ENCODE measurements at regions not wholly inside any gene's neighbourhood (a gene's known extent, or its start where the extent isn't known, plus 50 kb on each side); places are given as distances from the start of the nearest gene placed in this dataset.
"Not testable (repeated sequence)": the region's sequence is repeated elsewhere in the genome, so short reads cannot be mapped to it uniquely, and the experiment has no call there.

DNA sequence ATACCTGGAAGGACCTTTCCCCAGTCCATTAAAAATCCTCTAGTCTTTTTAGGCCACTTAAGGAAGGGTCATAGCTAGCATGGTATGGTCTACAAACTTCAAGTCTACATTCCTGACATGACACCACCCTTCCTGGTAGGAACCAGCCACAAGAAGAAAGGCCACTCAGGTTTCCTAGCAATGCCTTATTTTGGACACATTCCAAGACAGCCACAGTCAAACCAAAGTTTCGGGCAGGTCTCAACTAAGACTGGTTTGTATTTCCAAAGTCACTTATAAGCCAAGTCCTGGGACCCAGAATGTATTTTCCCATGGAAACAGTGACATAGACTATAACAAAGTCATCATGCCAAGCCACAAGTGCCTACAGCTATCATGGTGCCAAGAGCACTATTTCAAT, 50.6 kb upstream of the SLC44A3 start:
- TF ChIP-seq, protein P1, sequence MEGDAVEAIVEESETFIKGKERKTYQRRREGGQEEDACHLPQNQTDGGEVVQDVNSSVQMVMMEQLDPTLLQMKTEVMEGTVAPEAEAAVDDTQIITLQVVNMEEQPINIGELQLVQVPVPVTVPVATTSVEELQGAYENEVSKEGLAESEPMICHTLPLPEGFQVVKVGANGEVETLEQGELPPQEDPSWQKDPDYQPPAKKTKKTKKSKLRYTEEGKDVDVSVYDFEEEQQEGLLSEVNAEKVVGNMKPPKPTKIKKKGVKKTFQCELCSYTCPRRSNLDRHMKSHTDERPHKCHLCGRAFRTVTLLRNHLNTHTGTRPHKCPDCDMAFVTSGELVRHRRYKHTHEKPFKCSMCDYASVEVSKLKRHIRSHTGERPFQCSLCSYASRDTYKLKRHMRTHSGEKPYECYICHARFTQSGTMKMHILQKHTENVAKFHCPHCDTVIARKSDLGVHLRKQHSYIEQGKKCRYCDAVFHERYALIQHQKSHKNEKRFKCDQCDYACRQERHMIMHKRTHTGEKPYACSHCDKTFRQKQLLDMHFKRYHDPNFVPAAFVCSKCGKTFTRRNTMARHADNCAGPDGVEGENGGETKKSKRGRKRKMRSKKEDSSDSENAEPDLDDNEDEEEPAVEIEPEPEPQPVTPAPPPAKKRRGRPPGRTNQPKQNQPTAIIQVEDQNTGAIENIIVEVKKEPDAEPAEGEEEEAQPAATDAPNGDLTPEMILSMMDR (IDR thresholded peaks at IDR 0.05; ENCODE audit: insufficient read depth, low read length, poor library complexity, severe bottlenecking): no peak
- DNase-seq (ENCODE audit: low read depth): no peak
- no peaks in the 10 kb centered on the region for H3K36me3 ChIP-seq (ENCODE audit: control insufficient read depth, insufficient read depth, low read length)

DNA sequence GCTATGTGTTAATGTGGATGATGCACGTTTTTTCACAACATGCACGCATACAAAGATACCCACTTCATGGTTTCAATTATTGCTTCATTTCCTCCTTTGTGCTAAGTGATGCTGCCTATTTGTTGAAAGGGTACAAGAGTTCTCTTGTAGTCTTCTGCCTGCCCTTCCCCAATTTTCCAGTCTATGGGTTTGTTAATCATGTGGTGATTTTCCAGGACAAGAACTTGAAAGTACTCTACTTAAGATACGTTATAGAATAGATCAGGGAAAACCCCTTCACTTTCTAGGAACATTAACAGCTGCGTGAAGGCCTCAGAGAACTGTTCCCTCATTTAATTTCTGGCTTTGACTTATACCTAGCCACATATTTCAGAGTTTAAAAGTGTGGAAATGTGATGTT, 52.1 kb upstream of the SLC44A3 start:
- TF ChIP-seq, protein P1 (IDR thresholded peaks at IDR 0.05; ENCODE audit: insufficient read depth, low read length, poor library complexity, severe bottlenecking): no peak
- no peaks in the 10 kb centered on the region for H3K36me3 ChIP-seq (ENCODE audit: control insufficient read depth, insufficient read depth, low read length)

More for the DNA sequence above, 50.6 kb upstream of the SLC44A3 start:
- Histone ChIP-seq H3K27me3 (ENCODE audit: control insufficient read depth, insufficient read depth, low read length) (no peaks in the 10 kb centered on the region), H3K4me3 (ENCODE audit: low read depth, low read length) (no peak overlapping the region)

DNA sequence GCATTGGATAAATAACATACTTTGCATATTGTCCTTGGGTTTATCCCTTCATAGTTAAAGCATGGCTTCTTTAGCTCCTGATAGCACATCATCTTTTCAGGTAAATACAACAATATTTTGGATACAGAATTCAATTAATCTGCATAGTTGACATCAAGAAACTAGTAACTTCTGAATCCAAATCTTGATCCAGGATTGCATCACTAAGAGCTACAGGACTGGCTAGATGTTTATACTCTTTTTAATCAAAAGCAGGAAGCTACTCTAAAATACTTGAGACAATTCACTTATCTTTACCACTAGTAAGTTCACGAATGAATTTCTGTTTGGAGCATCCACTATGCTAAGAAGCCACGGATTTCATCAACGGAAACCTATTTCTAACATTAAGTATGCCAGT, 54.2 kb upstream of the SLC44A3 start:
- Histone ChIP-seq H3K36me3 (ENCODE audit: control insufficient read depth, insufficient read depth, low read length) (no peaks in the 10 kb centered on the region), H3K4me3 (ENCODE audit: low read depth, low read length) (no peak overlapping the region), H3K27me3 (ENCODE audit: control insufficient read depth, insufficient read depth, low read length) (no peaks in the 10 kb centered on the region)
- TF ChIP-seq, protein P1 (IDR thresholded peaks at IDR 0.05; ENCODE audit: insufficient read depth, low read length, poor library complexity, severe bottlenecking): no peak
- no peak for DNase-seq (ENCODE audit: low read depth)

More for the DNA sequence above, 52.1 kb upstream of the SLC44A3 start:
- Histone ChIP-seq H3K4me3 (ENCODE audit: low read depth, low read length) (no peak overlapping the region), H3K27me3 (ENCODE audit: control insufficient read depth, insufficient read depth, low read length) (no peaks in the 10 kb centered on the region)
- DNase-seq (ENCODE audit: low read depth): no peak

DNA sequence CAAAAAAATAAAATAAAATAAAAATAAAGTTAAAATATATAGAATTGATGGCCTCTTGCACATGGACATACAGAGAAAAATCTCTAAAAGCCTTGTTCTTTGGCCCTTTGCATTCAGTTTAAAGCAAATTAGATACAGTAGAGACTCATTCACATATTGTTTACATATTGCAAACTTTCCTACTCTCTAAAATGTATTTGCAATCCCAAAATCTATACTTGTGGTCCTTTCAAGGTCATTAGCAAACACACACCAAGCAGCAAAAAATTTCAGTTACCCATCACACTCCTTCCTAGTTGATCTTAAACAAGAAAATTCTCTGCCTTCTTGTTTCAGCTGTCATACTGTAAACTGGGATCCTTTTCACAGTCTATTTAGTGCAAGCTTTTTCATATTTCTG, 61.0 kb upstream of the SLC44A3 start:
- no peak for DNase-seq (ENCODE audit: low read depth)
- TF ChIP-seq, protein P1 (IDR thresholded peaks at IDR 0.05; ENCODE audit: insufficient read depth, low read length, poor library complexity, severe bottlenecking): no peak
- Histone ChIP-seq H3K36me3 (ENCODE audit: control insufficient read depth, insufficient read depth, low read length) (no peaks in the 10 kb centered on the region), H3K27me3 (ENCODE audit: control insufficient read depth, insufficient read depth, low read length) (no peaks in the 10 kb centered on the region), H3K4me3 (ENCODE audit: low read depth, low read length) (no peak overlapping the region)

DNA sequence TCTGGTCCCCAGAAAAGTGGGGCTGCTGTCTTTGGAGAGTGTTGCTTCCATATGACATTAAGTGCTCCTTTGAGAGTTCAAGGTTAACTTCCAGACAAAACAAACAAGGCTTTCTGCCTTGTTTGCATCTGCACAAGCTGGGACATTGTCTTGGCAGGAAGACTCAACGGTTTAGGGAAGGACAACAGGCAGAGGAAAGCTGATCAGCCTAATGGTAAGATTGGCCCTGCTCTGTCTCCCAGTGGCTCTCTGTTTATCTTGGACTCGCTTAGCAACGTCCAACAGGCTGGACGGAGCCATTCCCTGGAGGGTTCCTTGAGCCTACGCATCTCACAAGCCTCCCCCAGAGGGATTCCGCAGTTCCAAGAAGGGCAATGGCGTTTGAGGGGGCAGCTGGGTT, 62.2 kb upstream of the SLC44A3 start:
- DNase-seq (ENCODE audit: low read depth): no peak
- TF ChIP-seq, protein P1 (IDR thresholded peaks at IDR 0.05; ENCODE audit: insufficient read depth, low read length, poor library complexity, severe bottlenecking): no peak
- H3K4me3 ChIP-seq (ENCODE audit: low read depth, low read length): no peak overlapping the region
- H3K36me3 ChIP-seq (ENCODE audit: control insufficient read depth, insufficient read depth, low read length): no peaks in the 10 kb centered on the region
- no peaks in the 10 kb centered on the region for H3K27me3 ChIP-seq (ENCODE audit: control insufficient read depth, insufficient read depth, low read length)

DNA sequence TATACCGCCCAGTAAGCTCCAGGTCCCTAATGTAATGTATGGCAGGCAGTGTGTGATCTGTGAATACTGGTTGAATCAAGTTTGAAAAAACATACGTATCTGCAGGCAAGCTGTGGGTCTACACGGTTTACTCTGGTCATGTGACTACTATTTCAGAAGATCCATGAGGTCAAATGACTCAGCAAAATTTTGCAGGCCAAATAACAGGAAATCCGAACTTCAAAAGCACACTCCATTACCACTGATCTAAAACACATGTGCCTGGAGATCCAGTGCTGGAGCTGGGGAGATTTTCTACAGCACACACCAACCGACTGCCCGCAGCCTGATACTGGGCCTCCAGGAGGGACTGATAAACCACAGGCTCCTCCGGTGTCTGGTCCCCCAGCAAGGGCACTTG, 64.5 kb upstream of the SLC44A3 start:
- Histone ChIP-seq H3K36me3 (ENCODE audit: control insufficient read depth, insufficient read depth, low read length) (no peaks in the 10 kb centered on the region), H3K4me3 (ENCODE audit: low read depth, low read length) (no peak overlapping the region), H3K27me3 (ENCODE audit: control insufficient read depth, insufficient read depth, low read length) (no peaks in the 10 kb centered on the region)
- TF ChIP-seq, protein P1 (IDR thresholded peaks at IDR 0.05; ENCODE audit: insufficient read depth, low read length, poor library complexity, severe bottlenecking): no peak
- no peak for DNase-seq (ENCODE audit: low read depth)

DNA sequence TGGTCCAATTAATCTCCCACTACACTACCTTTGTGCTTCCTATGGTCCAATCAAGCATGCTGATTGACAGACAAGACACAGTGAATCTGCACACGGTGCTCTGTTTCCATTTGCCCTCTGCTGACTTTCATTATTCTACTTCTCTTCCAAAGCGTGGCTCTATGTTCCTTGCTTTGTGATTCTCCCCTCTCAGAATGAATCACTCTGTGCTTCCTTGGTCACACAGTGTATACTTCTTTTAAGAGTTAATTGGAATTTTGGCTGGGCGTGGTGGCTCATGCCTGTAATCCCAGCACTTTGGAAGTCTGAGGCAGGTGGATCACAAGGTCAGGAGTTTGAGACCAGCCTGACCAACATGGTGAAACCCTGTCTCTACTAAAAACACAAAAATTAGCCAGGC, 65.1 kb upstream of the SLC44A3 start:
- not testable (repeated sequence) for H3K4me3 ChIP-seq (ENCODE audit: low read depth, low read length); H3K27me3 ChIP-seq (ENCODE audit: control insufficient read depth, insufficient read depth, low read length); DNase-seq (ENCODE audit: low read depth); H3K36me3 ChIP-seq (ENCODE audit: control insufficient read depth, insufficient read depth, low read length)

Data from kidney epithelial cell (primary cell).